Astrocyte of the cerebellum (primary cell): ENCODE measurements at regions not wholly inside any gene's neighbourhood (a gene's known extent, or its start where the extent isn't known, plus 50 kb on each side); places are given as distances from the start of the nearest gene placed in this dataset.

ENCODE experiments used
- DNase-seq: peaks from one replicate; pipeline ENCODE4 v3.0.0-alpha.2; 2011; ENCODE audit warnings: low read depth
- H3K4me3 ChIP-seq: 2 replicates; pipeline ENCODE4 v1.5.1; 2011; ENCODE audit warnings: mild to moderate bottlenecking, low read depth, low read length, moderate library complexity
- CTCF ChIP-seq: IDR thresholded peaks from 2 replicates; pipeline ENCODE4 v1.5.1; 2012; ENCODE audit warnings: low read length, low read depth, moderate library complexity, mild to moderate bottlenecking; ENCODE audit errors: missing control alignments
- in situ Hi-C: cut with HindIII; loops from 2 replicates; pipeline ENCODE4 v1.10.0; 2017; ENCODE audit warnings: low sequenced_read_pairs

DNA sequence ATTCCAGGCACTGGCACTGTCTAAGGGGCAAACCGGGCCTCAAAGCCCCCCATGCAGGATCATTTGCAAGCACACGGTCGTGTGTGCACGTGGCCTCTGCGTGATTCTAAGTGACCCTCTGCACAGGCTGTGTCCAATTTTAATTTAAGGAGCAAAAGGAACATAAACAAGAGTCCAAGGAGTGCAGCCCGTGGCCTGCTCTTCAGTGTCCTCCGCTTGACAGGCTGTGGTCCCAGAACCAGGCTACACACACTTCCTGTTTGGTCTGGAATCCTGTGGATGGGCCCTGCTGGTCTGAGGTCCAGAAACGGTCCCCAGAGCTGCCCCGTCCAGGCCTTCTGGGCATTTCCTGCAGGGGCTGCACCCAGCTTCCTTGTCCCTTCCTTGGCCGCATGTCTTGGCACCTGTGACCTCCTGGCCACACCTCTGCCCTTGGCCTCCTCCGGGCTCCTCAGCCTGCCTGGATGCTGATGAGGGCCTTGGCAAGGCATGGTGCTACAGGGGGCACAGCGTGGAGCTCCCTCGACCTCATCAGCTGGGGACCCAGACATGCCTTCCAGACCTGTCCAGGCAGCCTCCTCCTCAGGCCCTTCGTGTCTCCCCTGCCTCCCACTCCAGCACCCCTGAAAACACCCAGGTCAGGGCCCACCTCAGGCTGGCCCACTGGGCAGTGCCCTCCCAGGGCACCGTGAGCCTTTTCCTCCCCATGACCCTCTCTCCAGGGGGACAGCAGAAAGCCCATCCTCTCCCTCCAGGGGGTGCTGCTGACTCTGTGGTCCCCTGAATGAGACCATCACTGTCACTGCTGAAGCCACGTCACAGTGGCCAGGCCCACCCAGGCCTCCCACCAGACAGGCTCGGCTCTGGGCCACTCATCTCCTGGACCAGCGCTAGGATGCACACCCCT is 136.4 kb upstream of the GPC1 start:
- no peak for TF ChIP-seq CTCF
- DNase-seq = no peak
- no peak overlapping the region for H3K4me3 ChIP-seq
- in situ Hi-C loops = no loop called here

DNA sequence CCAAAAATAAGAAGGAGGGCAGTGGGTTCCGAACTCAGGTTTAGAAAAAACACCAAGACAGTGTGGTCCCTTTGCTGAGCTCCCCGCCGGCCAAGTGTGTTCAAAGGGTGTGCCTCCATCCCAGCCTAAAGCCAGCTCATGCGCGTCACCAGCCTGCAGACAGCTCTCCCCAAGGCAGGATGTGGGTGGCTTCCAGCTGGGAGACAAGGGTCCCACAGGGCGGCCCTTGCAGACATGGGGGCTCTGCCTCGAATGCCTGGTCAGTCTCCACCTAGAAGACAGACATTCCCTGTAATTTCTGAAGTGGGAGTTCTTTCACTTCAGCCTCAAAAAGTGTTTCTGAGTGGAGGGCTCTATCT is 135.8 kb upstream of the GPC1 start:
- H3K4me3 ChIP-seq = no peak overlapping the region
- TF ChIP-seq CTCF = no peak
- in situ Hi-C loops = no loop called here
- DNase-seq = no peak

DNA sequence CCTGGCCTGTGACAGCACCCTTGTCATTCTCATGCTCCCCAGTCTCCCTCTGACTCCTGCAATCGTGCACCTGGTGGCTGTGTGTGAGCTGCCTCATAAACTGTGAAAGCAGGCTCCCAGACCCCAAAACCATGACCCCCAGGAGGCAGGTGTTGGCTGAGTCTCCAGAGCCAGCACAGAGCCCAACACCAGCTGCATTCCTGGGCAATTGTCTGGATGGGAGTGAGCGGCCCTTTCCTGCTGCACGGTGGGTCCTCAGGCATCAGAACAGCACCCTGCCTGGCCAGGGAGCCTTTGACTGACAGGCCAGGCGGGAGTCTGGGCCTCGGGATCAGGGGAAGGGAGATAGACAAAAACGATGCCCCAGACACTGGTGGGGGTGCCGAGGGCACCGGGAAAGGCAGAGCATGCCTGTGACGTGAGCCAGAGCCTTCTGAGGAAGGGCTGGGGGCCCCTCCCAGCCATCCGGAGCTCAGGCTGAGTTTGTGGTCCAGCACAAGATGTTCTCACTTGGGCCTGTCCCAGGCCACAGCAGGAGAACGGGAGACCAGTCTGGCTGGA is 135.1 kb upstream of the GPC1 start:
- in situ Hi-C loops = no loop called here
- DNase-seq = peak; percentile 39
- H3K4me3 ChIP-seq = no peak overlapping the region
- no peak for TF ChIP-seq CTCF

GRCh38 chr2:240300840-240301239 is 134.6 kb upstream of the GPC1 start:
- in situ Hi-C loops = no loop called here
- no peak overlapping the region for H3K4me3 ChIP-seq
- TF ChIP-seq CTCF = no peak
- DNase-seq = no peak

- no peak overlapping the region for H3K4me3 ChIP-seq
- no peak for DNase-seq
- no peak for TF ChIP-seq CTCF
- in situ Hi-C loops = no loop called here
Measured at GRCh38 chr2:240301256-240301795, 134.1 kb upstream of the GPC1 start.

DNA sequence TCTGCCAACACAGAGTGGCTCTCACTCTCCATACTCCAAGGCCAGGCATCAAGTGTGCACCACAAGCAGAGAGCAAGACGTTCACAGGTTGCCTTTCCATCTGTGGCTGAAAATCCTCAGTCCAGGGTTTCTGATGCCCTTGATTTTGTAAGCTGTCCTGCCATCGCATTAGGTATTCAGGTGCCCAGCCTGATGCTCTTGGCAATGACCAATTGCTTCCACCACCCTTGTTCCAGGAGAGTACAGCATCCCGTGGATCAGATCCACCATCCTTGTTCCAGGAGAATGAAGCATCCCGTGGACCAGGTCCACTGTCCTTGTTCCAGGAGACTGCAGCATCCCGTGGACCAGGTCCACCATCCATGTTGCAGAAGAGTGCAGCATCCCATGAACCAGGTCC is 133.4 kb upstream of the GPC1 start:
- TF ChIP-seq CTCF = no peak
- H3K4me3 ChIP-seq = no peak overlapping the region
- in situ Hi-C loops = no loop called here
- DNase-seq = no peak
